Central memory CD4-positive, alpha-beta T cell (primary cell): ENCODE measurements at regions not wholly inside any gene's neighbourhood (a gene's known extent, or its start where the extent isn't known, plus 50 kb on each side); places are given as distances from the start of the nearest gene placed in this dataset.

Experiments
- DNase-seq: peaks from one replicate; pipeline ENCODE4 v3.0.0; 2022

DNA sequence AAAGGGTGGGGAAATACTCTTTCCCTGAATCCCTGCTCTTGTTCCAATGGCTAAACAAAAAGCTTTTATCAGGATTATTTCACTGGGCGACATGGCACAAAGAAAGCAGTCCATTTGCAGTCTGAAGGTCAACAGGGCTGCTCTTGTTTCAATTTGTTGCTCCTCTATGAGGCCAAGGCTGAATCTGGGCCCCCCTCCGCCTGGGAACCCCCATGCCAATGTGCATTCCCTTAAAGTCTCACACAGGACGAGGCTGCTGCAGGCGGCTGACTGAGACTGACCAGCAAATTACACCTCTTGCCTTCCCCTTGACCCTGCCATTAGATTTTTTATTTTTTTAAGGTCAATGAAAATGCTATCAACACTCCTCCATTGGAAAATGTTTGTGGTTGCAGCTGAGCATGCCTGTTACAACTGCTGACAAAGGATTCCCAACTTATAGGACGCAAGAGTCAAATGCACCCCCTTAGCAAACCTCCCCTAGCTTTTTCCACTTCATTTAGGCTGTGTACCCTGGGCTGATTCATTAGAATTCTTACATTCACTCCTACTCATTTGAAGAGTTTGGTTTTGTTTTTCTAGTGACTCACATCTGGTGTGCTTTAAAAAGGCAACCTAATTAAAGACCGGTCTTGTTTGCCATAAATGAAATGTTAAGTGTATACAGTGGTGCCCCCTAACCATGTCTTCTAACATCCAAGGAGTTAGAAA, 60.8 kb upstream of the ARHGEF3 start:
- DNase-seq = no peak

DNA sequence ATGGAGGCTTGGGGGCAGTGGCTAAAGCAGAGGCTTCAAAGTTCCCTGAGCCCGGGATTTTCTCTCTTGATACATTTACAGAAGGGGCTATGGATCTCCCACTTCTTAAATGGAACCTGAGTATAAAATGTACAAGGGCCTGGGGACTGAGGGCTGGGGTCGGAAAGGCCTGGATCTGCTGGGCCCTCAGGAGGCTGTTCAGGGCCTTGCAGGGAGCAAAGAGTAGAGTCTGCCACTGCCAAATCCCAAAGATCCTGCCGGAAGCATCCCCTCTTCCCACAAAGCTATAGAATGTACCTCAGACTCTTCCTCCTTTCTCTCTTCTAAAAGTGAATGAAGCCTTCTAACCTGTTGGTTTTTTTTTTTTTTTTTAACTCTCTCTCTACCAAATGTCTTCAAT, 59.8 kb upstream of the ARHGEF3 start:
- no peak for DNase-seq

DNA sequence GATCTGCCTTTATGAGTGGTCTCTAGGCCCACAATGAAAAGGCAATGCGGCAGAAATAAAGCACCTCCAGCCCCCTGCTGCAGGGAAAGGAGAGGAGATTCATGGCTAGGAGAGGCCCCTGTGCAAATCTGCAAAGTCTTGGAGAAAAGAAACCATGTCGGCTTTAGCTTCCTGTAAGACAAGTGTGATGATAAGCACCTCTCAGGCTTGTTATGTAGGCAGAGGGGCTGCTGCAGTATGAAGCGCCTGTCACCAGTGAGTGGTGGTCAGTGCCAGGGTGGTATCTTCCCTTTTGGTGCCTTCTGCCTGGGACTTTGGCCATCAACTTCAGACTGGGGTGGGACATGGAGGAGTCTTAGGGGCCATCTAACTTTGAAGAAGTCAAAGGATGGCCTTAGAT, 59.2 kb upstream of the ARHGEF3 start:
- DNase-seq = no peak

DNA sequence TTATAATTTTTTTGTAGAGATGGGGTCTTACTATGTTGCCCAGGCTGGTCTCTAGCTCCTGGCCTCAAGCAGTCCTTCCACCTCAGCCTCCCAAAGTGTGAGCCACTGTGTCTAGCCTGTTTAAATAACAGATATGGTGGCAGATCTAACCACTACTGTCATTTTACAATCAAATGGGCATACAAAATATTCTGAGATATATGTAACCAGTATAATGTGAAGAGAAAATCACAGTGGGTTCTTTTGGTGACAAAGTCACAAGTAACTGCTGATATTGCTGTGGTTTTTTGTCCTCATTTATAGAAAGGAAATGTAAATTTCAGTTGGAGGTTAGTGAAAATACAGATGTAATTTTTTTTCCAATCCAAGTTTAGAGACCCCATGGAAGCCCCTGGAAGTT, 58.6 kb upstream of the ARHGEF3 start:
- no peak for DNase-seq

DNA sequence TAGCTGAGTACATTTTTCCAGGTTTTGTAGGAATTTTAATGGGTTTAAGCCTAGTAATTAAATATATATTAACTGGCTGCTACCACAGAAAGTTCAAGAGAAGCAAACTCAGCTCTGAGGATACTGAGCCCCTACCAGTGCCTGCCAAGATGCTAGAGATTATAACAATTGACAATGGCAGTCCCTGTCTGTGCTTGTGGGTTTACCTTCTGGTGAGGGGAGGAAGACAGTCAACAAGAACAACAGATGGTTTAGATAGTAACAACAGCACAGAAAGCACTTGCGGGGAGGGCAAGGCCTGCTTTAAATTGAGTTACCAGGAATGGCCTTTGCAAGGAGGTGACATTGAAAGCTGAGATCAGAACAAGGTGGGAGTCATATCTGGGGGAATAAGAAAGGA, 56.6 kb upstream of the ARHGEF3 start:
- peak; percentile 8 for DNase-seq

DNA sequence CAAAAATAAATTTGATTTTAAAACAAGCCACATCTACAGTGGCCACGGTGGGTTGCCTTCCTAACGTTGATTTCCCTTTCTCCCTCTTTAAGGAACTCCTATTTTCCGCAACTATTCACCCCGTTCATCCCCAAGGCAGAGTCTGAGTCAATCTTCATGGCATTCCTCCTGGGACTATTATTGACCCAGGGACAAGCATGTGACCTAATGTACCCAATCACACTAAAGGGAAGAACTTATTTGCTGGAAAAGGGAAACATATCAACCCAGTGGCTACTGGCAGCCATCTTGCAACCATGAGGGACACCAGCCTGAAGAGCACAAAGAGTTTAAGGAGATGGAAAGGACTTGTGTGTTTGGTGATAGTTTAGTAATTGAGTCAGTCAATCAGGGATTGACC, 55.4 kb upstream of the ARHGEF3 start:
- no peak for DNase-seq

DNA sequence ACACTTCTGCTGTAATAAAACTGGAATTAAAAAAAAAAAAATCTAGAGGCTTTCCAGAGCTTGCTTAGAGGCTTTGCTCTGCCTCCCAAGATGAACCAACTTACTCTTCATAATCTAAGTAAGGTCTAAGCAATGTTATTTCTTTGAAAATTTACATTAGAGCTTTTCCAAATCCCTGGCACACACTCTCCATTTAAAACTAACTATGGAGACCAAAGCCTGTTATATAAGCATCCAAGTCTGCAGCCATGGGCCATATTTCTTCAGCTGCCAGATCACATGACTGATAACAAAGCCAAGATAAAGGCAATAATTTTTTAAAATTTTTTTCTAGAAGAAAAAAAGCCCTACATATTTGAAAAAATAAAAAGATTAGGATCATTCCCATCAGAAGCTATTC, 55.0 kb upstream of the ARHGEF3 start:
- no peak for DNase-seq

DNA sequence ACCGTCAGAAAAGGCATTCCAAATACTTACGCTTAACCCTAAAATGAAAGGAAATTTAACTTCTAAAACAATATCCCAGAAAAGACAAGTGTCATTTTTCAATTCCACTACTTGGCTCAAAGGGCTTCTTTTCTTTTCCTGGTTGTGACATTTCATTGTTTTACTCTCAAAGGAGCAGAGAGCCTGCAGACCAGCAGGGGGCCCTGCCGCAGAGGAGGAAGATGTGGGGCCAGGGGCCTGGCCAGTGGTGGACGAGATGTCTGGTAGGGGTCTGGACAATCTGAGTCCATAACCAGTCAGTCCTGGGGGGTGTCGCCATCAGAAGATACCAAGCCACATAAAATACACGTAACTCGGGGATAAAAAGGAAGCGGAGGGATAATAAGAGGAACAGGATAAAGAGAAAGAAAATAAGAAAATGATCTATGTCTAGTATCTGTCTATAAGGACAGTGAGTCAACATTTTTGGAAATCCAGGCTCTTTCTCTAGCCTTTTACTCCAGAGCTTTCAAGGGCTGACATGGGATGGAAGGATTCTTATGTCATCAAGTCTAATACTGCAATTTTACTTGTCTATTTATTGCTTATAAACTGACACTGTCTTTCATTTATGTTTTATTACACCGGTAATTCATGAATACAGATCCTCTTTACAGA, 54.2 kb upstream of the ARHGEF3 start:
- DNase-seq = no peak

DNA sequence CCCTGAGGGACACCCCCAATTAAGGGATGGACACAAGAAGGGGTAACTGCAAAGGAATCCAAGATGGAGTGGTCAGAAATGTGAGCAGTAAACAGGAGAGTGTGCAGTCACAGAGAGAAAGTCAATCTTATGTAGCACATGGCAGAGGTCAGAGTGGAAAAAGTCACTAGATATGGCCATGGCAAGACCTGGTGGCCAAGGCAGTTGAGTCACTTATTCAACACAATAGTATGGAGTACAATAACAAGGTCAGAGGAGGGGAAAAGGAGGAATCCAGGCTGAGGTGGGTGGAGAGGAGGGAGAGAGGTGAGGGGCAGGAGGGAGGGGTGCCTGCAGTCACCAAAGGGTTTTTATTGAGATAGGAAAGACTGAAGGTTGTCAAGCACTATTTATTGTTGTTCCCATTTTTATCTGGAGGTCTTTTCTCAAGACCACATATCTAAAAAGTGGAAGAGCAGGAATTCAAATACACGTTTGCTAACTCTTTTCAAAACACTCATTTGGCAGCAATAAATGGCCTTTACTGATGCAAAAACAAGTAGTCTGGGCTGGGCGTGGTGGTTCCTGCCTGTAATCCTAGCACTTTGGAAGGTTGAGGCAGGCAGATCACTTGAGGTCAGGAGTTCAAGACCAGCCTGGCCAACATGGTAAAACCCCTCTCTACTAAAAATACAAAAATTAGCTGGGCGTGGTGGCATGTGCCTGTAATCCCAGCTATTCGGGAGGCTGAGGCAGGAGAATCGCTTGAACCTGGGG, 53.3 kb upstream of the ARHGEF3 start:
- DNase-seq = no peak

DNA sequence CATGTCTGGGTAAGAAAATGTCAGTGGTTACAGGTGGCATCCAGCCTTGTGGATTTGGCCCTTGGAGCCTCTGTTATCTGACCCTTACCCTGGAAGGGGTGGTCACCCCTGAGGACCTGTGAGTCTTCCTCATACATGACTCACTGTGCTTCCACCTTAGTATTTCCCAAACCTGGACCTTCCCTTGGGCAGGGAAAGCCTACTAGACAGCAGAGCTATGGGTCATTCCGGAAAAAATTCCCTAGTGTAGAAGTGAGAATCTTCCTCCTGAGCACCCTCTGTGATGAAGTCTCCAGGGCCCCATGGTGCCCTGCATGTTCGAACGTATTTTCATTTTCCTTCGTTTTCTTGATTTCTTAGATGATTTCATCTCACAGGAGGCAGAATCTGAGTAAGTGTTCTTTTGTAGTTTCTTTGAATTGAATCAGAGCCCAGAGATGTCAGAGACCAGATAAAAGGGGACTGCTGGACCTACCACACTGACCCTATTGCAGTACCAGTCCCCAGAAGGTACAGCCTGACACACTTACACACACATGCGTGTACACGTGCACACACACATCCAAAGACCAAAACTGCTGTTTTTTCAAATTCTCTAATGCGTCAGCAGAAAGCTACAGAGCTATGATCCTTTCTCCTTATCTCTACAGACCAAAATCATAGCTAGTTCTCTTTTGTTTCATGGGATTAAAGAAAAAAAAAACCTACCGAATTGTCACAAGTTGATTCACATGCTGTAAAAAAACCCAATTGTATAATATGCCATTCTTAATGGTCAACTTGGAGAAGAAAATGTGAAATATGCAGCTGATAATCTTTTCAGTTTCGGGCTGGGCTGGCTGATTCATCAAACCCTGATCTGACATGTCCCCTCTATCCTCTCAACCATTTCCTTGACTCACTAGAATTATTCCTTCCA, 50.5 kb upstream of the ARHGEF3 start:
- DNase-seq = no peak
